ENCODE measurements at regions not wholly inside any gene's neighbourhood (a gene's known extent, or its start where the extent isn't known, plus 50 kb on each side); places are given as distances from the start of the nearest gene placed in this dataset.
"Not testable (repeated sequence)": the region's sequence is repeated elsewhere in the genome, so short reads cannot be mapped to it uniquely, and the experiment has no call there.

- DNase-seq (ENCODE audit: low spot score): no peak
These were observed 802.8 kb downstream of the DIAPH3 start for GRCh38 chr13:59360916-59361315.

- DNase-seq (ENCODE audit: low spot score): no peak
These were observed 800.4 kb downstream of the DIAPH3 start for GRCh38 chr13:59363313-59363712.

DNA sequence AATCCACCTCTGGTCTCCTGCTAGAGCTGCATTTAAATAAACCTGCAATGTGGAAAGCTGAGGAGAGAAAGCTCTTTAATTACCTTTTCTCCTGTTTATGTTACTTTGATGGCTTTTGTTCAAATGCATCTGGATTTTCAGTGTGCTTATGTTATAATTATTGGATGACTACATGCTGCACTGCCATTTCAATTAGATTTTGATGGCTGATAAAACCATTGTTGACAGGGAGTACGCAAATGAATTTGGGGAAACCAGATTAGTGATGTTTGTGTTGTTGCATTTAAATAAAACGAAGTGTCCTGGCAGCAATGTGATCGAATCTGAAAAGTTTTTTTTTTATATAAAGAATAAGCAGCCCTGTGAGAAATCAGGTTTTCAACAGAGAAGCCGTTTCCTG lies 799.8 kb downstream of the DIAPH3 start:
- no peak for DNase-seq (ENCODE audit: low spot score)

GRCh38 chr13:59364641-59365085 lies 799.1 kb downstream of the DIAPH3 start:
- DNase-seq (ENCODE audit: low spot score): no peak

DNA sequence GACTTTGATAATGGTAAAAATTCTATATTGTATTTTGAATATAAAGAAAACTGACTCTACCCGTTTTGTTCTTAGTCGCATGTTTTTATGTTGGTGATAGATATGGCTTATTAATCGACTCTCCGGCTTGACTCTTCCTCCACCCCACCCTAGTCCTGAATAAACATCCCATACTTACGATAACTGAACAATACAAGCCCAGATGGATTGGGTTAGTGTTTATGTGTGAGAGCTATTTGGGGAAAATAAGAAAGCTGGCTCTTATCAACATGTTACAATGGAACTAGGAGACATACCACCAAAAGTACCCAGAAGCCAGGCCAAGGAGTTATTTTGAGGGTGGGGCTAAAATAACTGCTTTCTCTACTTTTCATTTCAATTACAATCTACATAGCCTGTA lies 796.3 kb downstream of the DIAPH3 start:
- DNase-seq (ENCODE audit: low spot score): no peak

- DNase-seq (ENCODE audit: low spot score): no peak
These were observed 795.8 kb downstream of the DIAPH3 start for GRCh38 chr13:59367904-59368303.

- DNase-seq (ENCODE audit: low spot score): no peak
These were observed 795.0 kb downstream of the DIAPH3 start for GRCh38 chr13:59368693-59369092.

- no peak for DNase-seq (ENCODE audit: low spot score)
These were observed 792.5 kb downstream of the DIAPH3 start for GRCh38 chr13:59371229-59371628.

DNA sequence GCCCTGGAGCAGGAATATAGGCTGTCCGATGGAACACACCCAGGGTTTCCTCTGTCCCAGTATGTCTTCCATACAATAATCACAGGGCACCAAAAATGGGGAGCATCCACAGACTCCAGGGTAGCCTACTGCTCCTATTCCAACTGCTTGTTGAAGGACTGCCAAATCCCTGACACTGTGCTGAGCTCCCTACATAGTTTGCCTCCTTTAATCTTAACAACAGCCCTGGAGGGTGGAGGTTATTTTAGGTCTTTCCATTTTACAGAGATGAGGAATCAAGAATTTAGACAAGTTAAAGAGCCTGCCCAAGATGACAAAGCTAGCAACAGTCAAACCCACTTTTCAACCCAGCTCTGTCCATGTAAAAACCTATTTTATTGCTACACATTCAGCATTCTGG lies 790.4 kb downstream of the DIAPH3 start:
- DNase-seq (ENCODE audit: low spot score): no peak

DNA sequence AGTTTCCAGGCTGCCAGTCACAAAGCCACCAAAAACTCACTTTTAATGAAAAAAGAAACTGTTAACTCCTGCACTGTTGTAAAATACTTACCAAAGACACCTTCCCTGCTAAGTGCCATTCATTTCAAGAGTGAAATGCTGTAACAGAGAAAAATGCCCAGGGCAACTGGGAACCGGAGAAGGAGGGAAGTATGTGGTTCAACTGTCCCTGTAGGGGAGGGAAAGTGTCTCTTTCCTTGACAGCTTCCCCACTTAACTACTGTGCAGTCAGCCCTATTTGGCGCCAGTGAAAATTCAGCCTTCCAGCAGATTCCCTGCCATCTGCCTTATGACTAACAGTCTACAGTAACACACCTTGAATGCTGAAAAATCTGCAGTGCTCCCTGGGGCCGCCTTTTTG lies 789.0 kb downstream of the DIAPH3 start:
- no peak for DNase-seq (ENCODE audit: low spot score)

DNA sequence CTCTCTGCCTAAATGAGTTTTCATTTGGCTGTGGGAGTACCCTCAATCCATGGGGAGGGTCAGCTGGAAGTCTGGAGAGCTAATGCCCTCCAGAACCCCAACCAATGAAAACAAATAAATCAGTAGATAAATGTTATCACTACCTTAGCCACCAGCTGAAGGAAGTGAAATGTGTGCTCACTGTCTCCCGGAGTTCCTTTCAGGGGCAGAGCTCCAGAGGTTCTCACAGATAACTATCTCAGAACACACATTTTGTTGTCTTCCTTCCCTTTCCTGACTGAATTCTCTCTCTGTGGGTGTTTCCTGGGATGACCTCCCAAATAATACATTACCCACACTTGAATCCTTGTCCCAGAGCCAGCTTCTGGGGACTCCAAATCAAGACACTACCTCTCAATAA lies 779.6 kb downstream of the DIAPH3 start:
- no peak for DNase-seq (ENCODE audit: low spot score)

- peak; percentile 48 for DNase-seq (ENCODE audit: low spot score)
These were observed 772.0 kb downstream of the DIAPH3 start for GRCh38 chr13:59391696-59392095.

DNA sequence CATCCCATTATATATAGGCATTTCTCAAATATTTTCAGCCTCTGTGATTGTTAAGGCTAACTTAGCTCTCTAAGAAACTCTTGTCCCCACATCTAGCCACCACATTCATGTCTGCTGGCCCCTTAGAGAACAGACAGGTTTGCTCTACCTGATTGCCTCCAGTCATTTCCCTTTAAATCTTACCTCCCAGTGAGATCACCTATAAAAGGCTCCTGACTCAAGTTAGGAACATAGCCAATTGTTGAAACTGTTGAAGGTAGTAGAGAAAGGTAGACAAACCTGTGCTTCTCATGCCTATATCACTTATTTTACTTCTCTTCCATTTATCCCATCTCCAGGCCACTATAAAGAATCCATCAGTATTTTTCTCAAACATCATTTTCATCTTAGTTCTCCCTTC lies 771.4 kb downstream of the DIAPH3 start:
- no peak for DNase-seq (ENCODE audit: low spot score)

- DNase-seq (ENCODE audit: low spot score): no peak
These were observed 769.2 kb downstream of the DIAPH3 start for GRCh38 chr13:59394496-59394895.

DNA sequence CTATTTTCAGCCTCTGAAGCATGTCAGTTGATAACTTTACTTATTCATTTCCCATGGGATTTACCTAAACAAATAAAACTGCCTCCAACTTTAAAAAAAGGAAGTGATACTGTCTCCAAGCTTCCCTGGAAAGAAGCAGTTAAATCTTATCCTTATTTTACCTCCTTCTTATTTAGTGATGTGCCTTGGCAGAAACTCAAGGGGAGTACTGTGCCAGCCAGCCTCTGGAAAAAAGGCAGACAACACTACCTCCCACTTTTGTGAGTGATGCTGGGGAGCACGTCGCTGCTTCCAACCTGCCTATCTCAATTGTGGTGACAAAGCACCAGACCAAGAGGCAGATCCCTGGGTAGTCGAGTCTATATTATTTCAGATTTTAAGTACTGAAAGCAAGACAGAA lies 765.6 kb downstream of the DIAPH3 start:
- DNase-seq (ENCODE audit: low spot score): no peak

DNA sequence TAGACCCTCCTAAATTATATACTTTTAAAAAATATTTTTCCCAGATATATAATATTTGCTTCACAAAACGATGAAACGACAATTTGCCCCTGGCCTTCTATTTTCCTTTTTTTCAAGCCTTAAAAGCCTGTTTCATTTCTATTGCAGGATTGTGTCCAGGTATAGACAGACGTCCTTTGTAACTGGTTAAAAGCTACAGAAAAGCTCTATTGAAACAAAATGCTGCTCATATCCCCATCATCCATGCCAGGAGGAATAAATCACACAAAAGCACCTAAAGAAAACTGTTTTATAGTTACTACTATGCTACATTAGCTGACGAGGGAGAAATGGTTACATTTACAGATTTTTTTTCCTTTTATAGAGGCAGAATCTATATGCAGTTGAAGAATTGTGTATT lies 765.1 kb downstream of the DIAPH3 start:
- peak; percentile 66 for DNase-seq (ENCODE audit: low spot score)

- no peak for DNase-seq (ENCODE audit: low spot score)
These were observed 764.2 kb downstream of the DIAPH3 start for GRCh38 chr13:59399513-59399912.

DNA sequence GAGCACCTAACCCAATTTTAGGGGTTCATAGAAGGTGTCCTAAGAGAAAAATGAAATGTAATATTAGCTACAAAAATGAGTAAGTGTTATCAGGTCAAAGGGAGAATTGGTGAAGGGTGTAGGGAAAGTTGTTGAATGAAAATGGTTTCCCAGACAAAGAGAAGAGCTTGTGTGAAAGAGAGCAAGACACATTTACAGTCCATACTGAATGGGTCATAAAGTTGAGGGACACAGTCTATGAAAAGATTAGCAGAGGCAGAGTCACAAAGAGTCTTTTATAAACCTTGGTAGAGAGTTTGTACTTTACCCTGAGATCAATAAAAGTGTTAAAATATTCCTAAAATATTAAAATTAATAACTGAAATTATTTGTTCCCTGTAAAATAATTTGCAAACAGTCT lies 759.4 kb downstream of the DIAPH3 start:
- no peak for DNase-seq (ENCODE audit: low spot score)

- not testable (repeated sequence) for DNase-seq (ENCODE audit: low spot score)
These were observed 756.5 kb downstream of the DIAPH3 start for GRCh38 chr13:59407251-59407650.

DNA sequence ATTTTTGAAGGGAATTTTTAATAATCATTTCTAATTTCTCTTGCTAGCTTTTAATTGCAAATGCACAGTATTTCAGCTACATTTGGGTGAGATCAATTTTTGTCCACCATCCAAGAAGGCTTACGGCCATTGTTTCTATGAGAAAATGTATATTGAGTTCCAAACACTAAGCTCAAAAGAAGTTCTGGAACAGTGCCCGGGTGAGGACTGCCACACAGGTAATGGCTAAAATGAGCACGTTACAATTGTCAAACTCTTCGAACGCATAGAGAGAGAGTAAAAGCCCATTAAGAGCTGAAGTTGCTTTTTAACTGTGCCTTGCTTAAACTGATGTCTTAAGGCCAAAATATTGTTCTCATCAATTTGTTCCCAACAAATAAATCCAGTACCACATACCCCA lies 755.0 kb downstream of the DIAPH3 start:
- no peak for DNase-seq (ENCODE audit: low spot score)

- DNase-seq (ENCODE audit: low spot score): no peak
These were observed 754.5 kb downstream of the DIAPH3 start for GRCh38 chr13:59409211-59409610.

- DNase-seq (ENCODE audit: low spot score): no peak
These were observed 754.0 kb downstream of the DIAPH3 start for GRCh38 chr13:59409634-59410200.

GRCh38 chr13:59413126-59413525 lies 750.6 kb downstream of the DIAPH3 start:
- DNase-seq (ENCODE audit: low spot score): no peak

DNA sequence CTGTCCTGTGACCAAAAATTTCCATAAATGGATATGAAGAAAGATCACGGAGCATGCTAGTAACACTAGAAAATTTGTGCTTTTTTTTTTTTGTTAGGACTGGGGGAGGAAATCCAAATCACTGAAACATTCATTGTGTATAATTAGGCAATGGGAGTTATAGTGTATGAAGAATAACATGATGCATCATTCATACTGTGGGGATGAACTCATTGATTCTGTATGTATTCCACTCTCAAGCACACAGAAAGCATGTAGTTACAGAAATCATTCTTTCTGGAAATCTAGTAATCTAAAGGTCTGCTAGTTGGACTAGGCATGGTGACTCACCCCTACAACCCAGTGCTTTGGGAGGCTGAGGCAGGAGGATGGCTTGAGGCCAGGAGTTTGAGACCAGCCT lies 749.7 kb downstream of the DIAPH3 start:
- DNase-seq (ENCODE audit: low spot score): no peak

- DNase-seq (ENCODE audit: low spot score): no peak
These were observed 748.2 kb downstream of the DIAPH3 start for GRCh38 chr13:59415498-59415897.

All from COLO829 (cell line).